Astrocyte (in vitro differentiated cells and primary cell): ENCODE measurements at regions not wholly inside any gene's neighbourhood (a gene's known extent, or its start where the extent isn't known, plus 50 kb on each side); places are given as distances from the start of the nearest gene placed in this dataset.
A peak's percentile ranks its signal among the peaks of the same experiment; 100 is the strongest.

Experiments
- DNase-seq: peaks from one replicate; pipeline ENCODE4 v3.0.0-alpha.2; 2010; ENCODE audit warnings: low read depth
- FAIRE-seq: peaks from 2 replicates; lab custom pipeline; 2011; peaks lifted over from hg19 to GRCh38; lab: Jason Lieb, UNC
- H2AFZ ChIP-seq: 2 replicates; pipeline ENCODE4 v1.6.0; 2012; ENCODE audit warnings: low read depth, low read length, inconsistent platforms
- H3K27ac ChIP-seq: 2 replicates; pipeline ENCODE4 v1.5.1; 2011; ENCODE audit warnings: low read depth, low read length, inconsistent platforms
- H3K27me3 ChIP-seq: 2 replicates; pipeline ENCODE4 v1.6.0; 2011; ENCODE audit warnings: low read length, inconsistent platforms; ENCODE audit not compliant: insufficient read depth
- H3K36me3 ChIP-seq: 2 replicates; pipeline ENCODE4 v1.5.1; 2011; ENCODE audit warnings: low read length, inconsistent platforms; ENCODE audit not compliant: insufficient read depth
- H3K4me1 ChIP-seq: 2 replicates; pipeline ENCODE4 v1.5.1; 2011; ENCODE audit warnings: low read length, inconsistent platforms; ENCODE audit not compliant: insufficient read depth
- H3K4me2 ChIP-seq: 2 replicates; pipeline ENCODE4 v1.6.0; 2012; ENCODE audit warnings: low read length, inconsistent platforms
- H3K4me3 ChIP-seq: 2 replicates; pipeline ENCODE4 v1.5.1; 2011; ENCODE audit warnings: low read depth, mild to moderate bottlenecking, low read length, inconsistent platforms; ENCODE audit not compliant: insufficient read depth
- H3K79me2 ChIP-seq: 2 replicates; pipeline ENCODE4 v1.6.0; 2012; ENCODE audit warnings: mild to moderate bottlenecking, low read length, inconsistent platforms; ENCODE audit not compliant: insufficient read depth
- H3K9ac ChIP-seq: 2 replicates; pipeline ENCODE4 v1.6.0; 2012; ENCODE audit warnings: mild to moderate bottlenecking, low read length, inconsistent platforms
- H3K9me3 ChIP-seq: 2 replicates; pipeline ENCODE4 v1.5.1; 2012; ENCODE audit warnings: low read depth, mild to moderate bottlenecking, low read length, inconsistent platforms; ENCODE audit not compliant: insufficient read depth
- H4K20me1 ChIP-seq: 2 replicates; pipeline ENCODE4 v1.6.0; 2012; ENCODE audit warnings: low read length, inconsistent platforms; ENCODE audit not compliant: insufficient read depth
- H3K27ac Mint-ChIP-seq: one replicate; pipeline ENCODE4 v1.8.0; 2021; ENCODE audit warnings: mild to moderate bottlenecking, mixed read lengths; ENCODE audit not compliant: unreplicated experiment
- H3K27me3 Mint-ChIP-seq: one replicate; pipeline ENCODE4 v1.8.0; 2021; ENCODE audit warnings: low read depth, mixed read lengths; ENCODE audit not compliant: unreplicated experiment
- H3K36me3 Mint-ChIP-seq: one replicate; pipeline ENCODE4 v1.8.0; 2021; ENCODE audit warnings: low read depth, mixed read lengths; ENCODE audit not compliant: unreplicated experiment
- H3K4me1 Mint-ChIP-seq: one replicate; pipeline ENCODE4 v1.8.0; 2021; ENCODE audit warnings: low read depth, mixed read lengths; ENCODE audit not compliant: unreplicated experiment
- H3K4me3 Mint-ChIP-seq: one replicate; pipeline ENCODE4 v1.8.0; 2021; ENCODE audit warnings: mild to moderate bottlenecking, moderate library complexity, mixed read lengths; ENCODE audit not compliant: unreplicated experiment
- H3K9me3 Mint-ChIP-seq: one replicate; pipeline ENCODE4 v1.8.0; 2021; ENCODE audit warnings: mild to moderate bottlenecking, mixed read lengths; ENCODE audit not compliant: unreplicated experiment
- CTCF ChIP-seq: IDR thresholded peaks from 2 replicates; pipeline ENCODE4 v1.5.1; 2011; ENCODE audit warnings: low read depth, mild to moderate bottlenecking, inconsistent platforms, low read length, moderate library complexity; ENCODE audit not compliant: insufficient read depth
- EZH2 ChIP-seq: IDR thresholded peaks from 2 replicates; pipeline ENCODE4 v1.6.1; 2012; ENCODE audit warnings: mild to moderate bottlenecking, low read length, inconsistent platforms; ENCODE audit not compliant: insufficient read depth

- H3K36me3 ChIP-seq = no peaks in the 10 kb centered on the region
- DNase-seq (no peak), FAIRE-seq (no peak)
- no peak for TF ChIP-seq EZH2
- no peak for TF ChIP-seq CTCF
- no peak overlapping the region for H3K27ac ChIP-seq
- H3K9me3 ChIP-seq = no peaks in the 10 kb centered on the region
- H3K9ac ChIP-seq = no peak overlapping the region
- Mint-ChIP-seq H3K9me3 (no peaks in the 10 kb centered on the region), H3K27me3 (no peaks in the 10 kb centered on the region), H3K36me3 (no peaks in the 10 kb centered on the region), H3K4me3 (no peak overlapping the region), H3K4me1 (no peaks in the 10 kb centered on the region), H3K27ac (no peak overlapping the region)
- H4K20me1 ChIP-seq = no peaks in the 10 kb centered on the region
- H3K27me3 ChIP-seq = no peaks in the 10 kb centered on the region
- no peak overlapping the region for H2AFZ ChIP-seq
- no peak overlapping the region for H3K4me3 ChIP-seq
- H3K79me2 ChIP-seq = no peaks in the 10 kb centered on the region
- no peaks in the 10 kb centered on the region for H3K4me1 ChIP-seq
- H3K4me2 ChIP-seq = no peak overlapping the region
Measured at GRCh38 chr14:29352706-29353080, 575.0 kb downstream of the PRKD1 start.

GRCh38 chr14:29353513-29353912, 574.1 kb downstream of the PRKD1 start:
- TF ChIP-seq EZH2 = no peak
- TF ChIP-seq CTCF = no peak
- Histone ChIP-seq H3K4me3 (no peak overlapping the region), H3K9ac (no peak overlapping the region), H3K27ac (no peak overlapping the region), H3K4me1 (no peaks in the 10 kb centered on the region), H3K36me3 (no peaks in the 10 kb centered on the region), H2AFZ (no peak overlapping the region), H3K9me3 (no peaks in the 10 kb centered on the region), H3K27me3 (no peaks in the 10 kb centered on the region), H4K20me1 (no peaks in the 10 kb centered on the region), H3K79me2 (no peaks in the 10 kb centered on the region), H3K4me2 (no peak overlapping the region)
- no peaks in the 10 kb centered on the region for H3K4me1 Mint-ChIP-seq
- H3K27ac Mint-ChIP-seq = no peak overlapping the region
- H3K27me3 Mint-ChIP-seq = no peaks in the 10 kb centered on the region
- DNase-seq (no peak), FAIRE-seq (no peak)
- H3K4me3 Mint-ChIP-seq = no peak overlapping the region
- no peaks in the 10 kb centered on the region for H3K36me3 Mint-ChIP-seq
- no peaks in the 10 kb centered on the region for H3K9me3 Mint-ChIP-seq

GRCh38 chr14:29354486-29354885, 573.2 kb downstream of the PRKD1 start:
- H3K27ac ChIP-seq = no peak overlapping the region
- Mint-ChIP-seq H3K27ac (no peak overlapping the region), H3K36me3 (no peaks in the 10 kb centered on the region), H3K4me1 (no peaks in the 10 kb centered on the region), H3K4me3 (no peak overlapping the region), H3K27me3 (no peaks in the 10 kb centered on the region), H3K9me3 (no peaks in the 10 kb centered on the region)
- no peak overlapping the region for H3K9ac ChIP-seq
- no peaks in the 10 kb centered on the region for H3K9me3 ChIP-seq
- no peaks in the 10 kb centered on the region for H4K20me1 ChIP-seq
- no peaks in the 10 kb centered on the region for H3K27me3 ChIP-seq
- no peak overlapping the region for H3K4me3 ChIP-seq
- no peaks in the 10 kb centered on the region for H3K4me1 ChIP-seq
- no peak overlapping the region for H2AFZ ChIP-seq
- DNase-seq (no peak), FAIRE-seq (peak; percentile 13)
- no peak overlapping the region for H3K4me2 ChIP-seq
- H3K36me3 ChIP-seq = no peaks in the 10 kb centered on the region
- no peaks in the 10 kb centered on the region for H3K79me2 ChIP-seq
- TF ChIP-seq EZH2 (no peak), CTCF (no peak)
